Fibroblast of lung (primary cell): ENCODE measurements at regions not wholly inside any gene's neighbourhood (a gene's known extent, or its start where the extent isn't known, plus 50 kb on each side); places are given as distances from the start of the nearest gene placed in this dataset.

Source experiments
- EZH2 ChIP-seq: IDR thresholded peaks from 2 replicates; pipeline ENCODE4 v1.5.1; 2012; ENCODE audit warnings: low read length, control low read depth, mild to moderate bottlenecking; ENCODE audit errors: missing control alignments
- TF ChIP-seq, protein P1 (sequence below), 2 donors: IDR thresholded peaks in 1 of 2; conservative IDR thresholded peaks in 1 of 2; 1 replicate in 1 of 2; 2 replicates in 1 of 2; pipeline ENCODE4 v1.5.1; 2011 to 2012; ENCODE audit warnings: low read length in 2 of 2, control low read depth in 1 of 2, inconsistent platforms in 1 of 2, low read depth in 1 of 2, mild to moderate bottlenecking in 1 of 2

DNA sequence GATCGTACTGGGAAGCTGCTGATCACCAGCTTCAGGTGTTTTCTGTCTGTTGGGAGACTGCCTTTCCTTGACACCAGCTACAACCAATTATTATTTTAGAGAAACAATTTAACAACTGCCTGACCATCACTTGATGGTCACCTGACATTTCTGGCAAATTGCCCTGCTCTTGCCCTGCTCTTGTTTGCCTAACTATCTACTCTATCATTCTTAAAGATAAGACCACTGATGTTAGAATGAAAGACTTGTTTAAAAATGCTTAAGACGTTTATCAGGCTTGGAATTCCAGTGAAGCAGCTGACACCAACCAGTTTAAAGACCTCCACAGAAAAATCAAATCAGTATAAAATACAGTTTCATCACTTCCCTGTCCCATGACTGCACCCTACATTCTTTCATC lies 423.3 kb upstream of the CAMK1G start:
- TF ChIP-seq, protein P1, sequence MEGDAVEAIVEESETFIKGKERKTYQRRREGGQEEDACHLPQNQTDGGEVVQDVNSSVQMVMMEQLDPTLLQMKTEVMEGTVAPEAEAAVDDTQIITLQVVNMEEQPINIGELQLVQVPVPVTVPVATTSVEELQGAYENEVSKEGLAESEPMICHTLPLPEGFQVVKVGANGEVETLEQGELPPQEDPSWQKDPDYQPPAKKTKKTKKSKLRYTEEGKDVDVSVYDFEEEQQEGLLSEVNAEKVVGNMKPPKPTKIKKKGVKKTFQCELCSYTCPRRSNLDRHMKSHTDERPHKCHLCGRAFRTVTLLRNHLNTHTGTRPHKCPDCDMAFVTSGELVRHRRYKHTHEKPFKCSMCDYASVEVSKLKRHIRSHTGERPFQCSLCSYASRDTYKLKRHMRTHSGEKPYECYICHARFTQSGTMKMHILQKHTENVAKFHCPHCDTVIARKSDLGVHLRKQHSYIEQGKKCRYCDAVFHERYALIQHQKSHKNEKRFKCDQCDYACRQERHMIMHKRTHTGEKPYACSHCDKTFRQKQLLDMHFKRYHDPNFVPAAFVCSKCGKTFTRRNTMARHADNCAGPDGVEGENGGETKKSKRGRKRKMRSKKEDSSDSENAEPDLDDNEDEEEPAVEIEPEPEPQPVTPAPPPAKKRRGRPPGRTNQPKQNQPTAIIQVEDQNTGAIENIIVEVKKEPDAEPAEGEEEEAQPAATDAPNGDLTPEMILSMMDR (conservative IDR thresholded peaks at IDR 0.05 in 1 of 2, IDR thresholded peaks at IDR 0.05 in 1 of 2; ENCODE audit: low read depth in 1 of 2, low read length in 2 of 2), result no peak
- TF ChIP-seq EZH2, result no peak
